Inflammatory macrophage (primary cell): ENCODE measurements at regions not wholly inside any gene's neighbourhood (a gene's known extent, or its start where the extent isn't known, plus 50 kb on each side); places are given as distances from the start of the nearest gene placed in this dataset.

Experiments used
- DNase-seq, 2 donors: peaks; one replicate each; pipeline ENCODE4 v3.0.0-alpha.2; 2020 to 2022

DNA sequence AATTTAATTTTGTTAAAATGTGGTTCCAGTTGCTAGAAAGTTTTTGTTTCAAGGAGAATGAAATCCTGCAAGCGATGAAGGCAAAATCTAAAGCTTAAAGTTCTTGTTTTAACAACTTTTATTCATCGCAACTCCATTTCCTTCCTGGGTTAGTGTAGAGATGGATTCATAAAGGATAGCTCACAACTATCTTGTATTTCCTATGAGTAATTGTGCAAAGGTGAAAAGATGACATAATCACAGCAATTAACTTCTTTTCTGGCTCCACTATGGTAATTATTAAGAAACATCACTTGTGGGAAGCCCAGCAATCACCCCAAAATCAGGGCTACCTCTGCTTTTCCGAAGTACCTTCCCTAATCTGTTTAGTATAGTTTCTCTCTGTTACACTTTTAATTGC lies 80.8 kb upstream of the SEMA6A start:
- no peak for DNase-seq

DNA sequence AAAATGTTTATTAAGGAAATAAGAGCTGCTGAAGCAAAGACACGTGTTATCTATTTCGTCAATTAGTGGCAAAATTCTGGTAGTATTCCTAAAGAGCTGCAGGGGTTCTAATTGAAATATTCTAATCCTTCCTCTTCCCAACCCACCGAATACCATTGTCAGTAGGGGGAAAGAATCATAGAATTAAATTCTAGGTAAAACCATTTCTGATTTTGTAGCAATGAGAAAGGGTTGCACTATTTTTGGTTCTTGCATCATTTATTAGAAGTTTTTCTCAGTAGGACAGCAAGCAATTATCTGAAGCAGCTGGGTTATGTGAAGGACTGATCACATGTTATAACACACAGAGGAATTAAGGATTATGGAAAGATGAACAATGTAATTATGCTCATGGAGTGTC lies 80.3 kb upstream of the SEMA6A start:
- DNase-seq: no peak

DNA sequence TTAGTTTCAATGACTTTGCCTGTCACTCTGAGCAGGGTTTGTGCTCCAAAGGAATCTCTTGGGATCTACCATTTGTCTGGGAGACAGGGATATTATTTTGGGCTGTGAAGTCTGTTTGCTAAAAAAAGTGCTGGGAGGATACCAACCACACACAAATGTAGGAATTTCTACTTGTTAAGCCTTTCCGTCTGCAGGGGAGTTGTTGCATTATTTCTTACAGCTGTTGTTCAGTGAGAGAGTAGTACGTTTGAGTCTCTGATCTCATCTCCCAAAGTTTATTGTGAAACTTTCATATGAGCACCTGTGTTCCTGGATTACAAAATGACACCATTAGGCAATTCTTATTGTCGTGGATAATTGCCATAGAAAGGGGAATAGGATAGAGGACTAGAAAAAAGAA lies 78.3 kb upstream of the SEMA6A start:
- no peak for DNase-seq

DNA sequence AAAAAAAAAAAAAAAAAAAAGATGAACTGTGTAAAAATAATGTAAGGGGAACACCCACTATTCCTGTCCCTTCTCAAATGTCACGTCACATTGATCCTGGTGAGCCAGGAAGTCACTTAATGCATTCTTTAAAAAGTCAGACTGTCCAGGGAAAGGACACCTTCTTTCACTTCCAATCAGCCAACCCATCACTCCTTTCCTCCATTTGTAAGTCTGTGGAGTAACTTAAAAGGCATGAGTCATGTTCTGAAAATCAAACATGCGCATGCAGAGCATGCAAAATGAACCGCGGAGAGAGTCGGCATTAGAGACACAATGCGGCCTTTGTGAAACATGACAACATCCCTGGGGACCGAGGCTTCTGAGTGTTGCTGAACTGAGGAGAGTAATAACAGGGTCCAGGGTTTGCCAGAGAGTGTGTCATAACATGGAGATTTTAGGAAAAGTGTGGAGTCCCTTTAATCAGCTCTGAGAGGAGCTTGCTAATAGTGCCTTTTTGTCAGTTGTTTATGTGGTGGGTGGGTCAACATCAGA lies 77.6 kb upstream of the SEMA6A start:
- no peak for DNase-seq

DNA sequence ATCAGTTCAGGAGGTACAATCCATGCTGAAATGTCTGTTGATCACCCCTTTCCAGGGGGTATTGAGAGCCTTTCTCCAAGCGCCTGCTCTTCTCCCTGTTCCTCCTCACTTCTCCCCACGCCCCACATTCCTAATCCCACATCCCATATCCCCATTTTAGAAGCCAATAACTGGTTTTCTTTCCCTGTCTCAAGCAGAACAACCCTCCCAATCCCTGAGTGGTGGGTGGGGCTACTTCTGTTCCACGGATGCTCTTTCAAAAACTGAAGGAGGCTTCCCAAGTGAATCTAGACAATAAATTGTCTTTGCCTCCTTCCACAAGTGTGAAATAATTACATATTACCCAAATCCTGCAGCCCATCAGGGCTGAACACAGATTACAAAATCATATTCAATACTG lies 77.0 kb upstream of the SEMA6A start:
- DNase-seq: no peak

DNA sequence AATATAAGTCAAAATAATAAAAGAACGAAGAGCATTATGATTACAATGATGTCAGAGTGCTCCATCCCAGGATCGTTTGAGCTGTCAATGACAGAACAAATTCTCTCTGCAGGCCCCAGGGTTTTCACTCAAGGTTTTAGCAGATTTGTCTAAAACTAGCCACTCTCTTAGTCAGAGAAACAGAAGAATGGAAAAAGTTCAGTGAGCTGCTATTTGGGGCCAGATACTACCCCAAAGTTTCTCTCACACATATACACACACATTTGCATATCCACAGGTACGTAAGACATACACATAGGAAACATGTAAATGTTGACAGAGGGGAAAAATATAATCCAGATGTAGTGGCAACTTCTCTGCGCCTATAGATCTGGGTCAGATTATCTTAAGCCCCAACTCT lies 76.3 kb upstream of the SEMA6A start:
- DNase-seq: no peak

DNA sequence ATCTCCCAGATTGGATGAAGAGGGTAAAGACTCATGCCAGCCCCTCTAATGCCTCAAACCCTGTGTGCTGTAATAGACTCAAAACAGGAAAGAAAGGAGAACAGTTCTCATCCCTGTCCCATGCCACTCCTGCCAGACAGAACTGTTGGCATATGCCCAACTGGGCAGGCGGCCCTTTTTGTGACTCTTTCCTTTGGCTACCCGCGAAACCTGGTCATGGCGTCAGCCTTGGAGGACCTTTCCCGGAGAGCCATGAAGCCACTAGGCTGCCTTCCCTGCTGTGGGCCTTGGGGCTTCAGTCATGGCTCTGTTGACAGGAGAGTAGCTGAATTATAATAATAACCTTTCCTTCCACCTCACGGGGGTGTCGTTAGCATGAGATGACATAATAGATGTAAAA lies 75.9 kb upstream of the SEMA6A start:
- DNase-seq: no peak

DNA sequence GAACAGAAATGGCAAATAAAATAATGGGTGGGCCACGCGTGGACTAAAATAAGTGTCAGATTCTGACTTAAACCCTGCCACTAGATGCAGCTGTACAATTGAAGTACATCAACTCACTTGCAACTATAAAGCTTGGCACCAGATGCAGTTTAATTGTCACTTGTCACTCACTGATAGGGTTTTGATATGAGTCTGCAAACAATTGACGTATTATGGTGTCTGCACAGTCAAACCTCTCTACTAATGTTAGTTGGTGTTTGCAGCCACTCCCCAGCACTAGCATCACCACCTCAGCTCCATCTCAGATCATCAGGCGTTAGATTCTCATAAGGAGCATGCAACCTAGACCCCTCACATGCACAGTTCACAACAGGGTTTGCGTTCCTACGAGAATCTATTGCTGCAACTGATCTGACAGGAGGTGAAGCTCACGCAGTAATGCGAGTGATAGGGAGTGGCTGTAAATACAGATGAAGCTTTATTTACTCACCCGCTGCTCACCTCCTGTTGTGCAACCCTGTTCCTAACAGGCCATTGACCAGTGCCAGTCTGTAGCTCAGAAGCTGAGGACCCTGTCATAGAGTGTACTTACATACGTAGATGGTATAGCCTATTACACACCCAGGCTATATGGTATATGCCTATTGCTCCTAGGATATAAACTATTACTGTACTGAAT lies 72.1 kb upstream of the SEMA6A start:
- DNase-seq: no peak

DNA sequence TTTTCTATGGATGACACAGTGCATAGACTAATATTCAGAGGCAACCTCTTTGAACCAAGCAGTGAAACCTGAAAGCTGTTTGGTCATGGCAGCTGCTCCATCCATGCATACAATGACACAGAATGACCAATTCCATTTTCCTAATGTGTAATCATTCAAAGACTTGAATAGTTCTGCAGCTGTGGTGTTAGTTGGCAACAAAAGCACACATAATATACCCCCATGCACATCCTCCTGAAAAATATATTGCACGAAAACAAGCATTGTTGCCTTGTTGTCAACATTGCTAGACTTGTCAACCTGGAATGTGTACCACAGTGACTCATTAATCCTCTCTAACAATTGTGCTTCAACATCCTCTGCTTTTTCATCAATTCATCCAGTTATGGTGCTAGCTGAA lies 71.0 kb upstream of the SEMA6A start:
- no peak for DNase-seq

DNA sequence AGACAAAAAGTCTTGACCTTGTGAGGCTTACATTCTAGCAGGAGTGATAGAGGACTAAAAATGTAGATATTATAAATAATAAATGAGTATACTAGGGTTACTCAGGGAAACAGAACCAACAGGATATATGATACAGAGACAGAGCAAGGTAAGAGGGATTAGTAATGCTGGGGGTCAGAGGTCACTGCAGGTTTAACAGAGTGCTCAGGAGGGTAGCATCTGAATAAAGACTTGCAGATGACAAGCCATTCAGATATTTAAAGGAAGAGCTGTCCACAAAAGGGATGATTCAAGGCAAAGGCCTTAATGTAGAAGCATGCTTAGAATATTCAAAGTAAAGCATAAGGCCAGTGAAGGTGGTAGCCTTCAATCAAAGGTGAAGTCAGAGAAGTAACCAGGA lies 65.6 kb upstream of the SEMA6A start:
- DNase-seq: no peak

DNA sequence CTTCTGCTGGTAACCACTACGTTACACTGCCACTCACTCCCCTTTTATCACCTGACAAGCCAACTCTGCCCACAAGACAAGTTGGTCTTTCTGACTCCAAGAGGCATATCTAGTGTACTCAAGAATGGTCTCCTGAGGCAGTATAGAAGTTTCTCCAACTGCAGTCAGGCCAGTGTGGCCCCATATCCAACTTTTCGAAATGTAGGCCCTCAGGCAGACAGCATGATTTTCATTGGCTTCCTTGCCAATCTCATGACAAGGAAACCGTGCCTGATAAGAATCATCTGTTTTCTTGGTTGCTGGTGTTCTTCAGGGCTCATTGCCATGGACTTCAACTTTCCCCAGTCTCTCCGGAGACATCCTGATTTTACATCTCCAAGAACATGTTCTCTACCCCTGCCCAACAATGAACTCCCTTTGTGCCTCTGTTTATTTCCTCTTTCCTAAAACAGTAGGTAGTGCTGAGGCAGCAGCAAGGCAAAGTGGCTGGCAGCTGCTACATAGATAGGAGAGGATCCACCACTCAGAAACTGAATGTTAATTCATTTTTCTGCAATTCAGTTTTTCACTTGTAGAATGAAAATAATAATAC lies 62.6 kb upstream of the SEMA6A start:
- no peak for DNase-seq

DNA sequence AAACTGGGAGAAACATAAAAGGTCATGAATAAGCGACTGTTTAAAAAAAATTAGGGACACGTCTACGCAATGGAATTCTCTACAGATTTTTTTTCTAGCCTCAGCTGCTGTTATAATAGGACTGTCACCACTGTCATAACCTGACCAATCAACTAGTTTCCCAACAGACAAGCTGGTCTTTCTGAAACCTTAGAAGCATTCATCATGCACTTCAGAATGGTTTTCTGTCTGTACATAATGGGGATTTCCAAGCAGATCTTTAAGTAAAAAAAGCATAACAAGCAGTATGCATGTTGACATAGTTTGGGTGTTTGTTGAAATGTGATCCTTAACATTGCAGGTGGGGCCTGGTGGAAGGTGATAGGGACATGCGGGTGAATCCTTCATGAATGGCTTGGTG lies 58.3 kb upstream of the SEMA6A start:
- no peak for DNase-seq

DNA sequence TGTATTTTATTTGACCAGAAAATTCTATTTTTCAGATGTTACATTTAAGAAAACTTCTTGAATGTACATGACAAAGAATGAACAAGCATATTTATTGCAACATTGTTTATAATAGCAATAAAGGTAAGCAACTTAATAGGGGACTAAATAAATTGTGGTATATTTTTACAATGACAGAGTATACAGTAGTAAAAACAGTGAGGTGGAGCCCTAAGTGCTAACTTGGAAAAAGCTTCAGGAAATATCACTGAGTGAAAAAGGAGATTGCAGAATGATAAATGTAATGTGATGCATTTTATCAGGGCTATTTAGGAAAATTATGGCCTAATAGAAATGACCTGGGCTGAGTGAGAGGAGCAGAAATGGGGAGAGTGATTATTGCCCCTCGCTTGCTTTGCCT lies 56.5 kb upstream of the SEMA6A start:
- DNase-seq: no peak

DNA sequence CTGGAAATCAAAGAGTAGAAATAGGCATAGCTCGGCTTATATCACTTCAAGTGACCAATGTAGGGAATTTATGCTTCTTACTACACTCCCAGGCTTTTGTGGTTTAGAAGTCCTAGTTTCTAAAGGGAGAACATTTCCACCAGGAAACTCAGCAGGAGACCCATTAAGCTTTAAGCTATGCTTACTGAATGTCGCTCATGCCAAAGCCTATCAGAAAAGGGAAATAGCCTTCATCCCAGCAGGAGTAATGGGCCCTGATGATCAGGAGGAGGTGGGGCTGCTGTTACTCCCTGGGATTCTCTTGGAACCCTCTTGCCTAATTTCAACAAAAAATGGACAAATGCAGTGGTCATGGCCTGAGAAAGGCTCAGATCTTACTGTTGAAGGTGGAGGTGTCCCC lies 54.5 kb upstream of the SEMA6A start:
- no peak for DNase-seq

DNA sequence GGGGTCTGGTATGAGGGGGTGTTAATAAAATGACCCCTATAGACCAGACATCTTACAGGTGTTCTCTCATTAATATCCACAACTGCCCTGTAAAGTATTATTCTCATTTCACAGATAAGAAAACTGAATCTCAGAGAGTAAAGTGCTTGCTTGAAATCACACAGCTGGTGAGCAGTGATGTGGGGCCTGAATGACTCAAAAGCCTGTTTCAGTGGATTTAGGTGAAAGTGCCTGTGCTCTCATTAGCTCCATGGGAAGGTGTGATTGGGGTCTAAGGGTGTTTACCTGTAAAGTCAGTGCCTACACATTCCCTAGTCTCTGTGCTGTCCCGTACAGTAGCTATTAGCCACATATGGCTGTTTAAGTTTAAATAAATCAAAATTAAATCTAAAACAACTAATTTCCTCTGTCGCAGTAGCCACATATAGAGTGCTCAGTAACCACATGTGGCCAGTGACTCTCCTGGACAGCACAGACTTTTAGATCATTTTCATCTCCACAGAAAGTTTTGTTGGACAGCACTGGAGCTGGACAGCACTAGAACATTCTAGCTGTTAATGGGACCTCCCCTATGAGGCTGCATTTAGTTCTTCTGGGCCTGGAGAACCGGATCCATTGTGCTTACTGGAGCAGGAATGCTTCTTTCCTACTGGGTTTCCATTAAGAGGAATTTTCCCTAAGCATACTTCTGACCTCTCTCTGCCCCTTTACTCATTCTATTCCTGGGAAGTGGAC lies 52.5 kb upstream of the SEMA6A start:
- no peak for DNase-seq

DNA sequence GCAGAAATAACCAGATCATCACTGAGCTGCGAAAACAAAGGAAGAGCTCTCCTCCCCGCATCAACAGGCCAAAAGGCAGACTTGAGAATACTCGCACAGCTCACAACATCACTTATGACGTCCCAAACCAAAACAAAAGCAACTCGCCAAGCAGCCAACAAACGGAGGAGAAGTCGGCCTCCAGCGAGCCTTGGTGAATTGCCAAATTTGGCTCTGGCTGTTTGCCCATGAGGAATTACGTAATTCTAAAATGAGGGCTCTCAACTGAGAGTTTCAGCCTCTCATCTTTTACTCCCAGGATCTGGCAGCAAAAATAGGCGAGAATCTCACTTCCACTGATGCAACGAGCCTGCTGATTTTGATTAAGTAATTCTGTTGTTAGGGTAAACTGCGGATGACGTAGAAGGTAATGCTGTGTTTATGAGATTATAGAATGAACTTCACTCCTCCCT lies 51.7 kb upstream of the SEMA6A start:
- peak; percentile 13 to 22 for DNase-seq
